C4-2B (cell line): ENCODE measurements at regions not wholly inside any gene's neighbourhood (a gene's known extent, or its start where the extent isn't known, plus 50 kb on each side); places are given as distances from the start of the nearest gene placed in this dataset.

Experiments used
- CTCF ChIP-seq: fragments of 450-650 bp; conservative IDR thresholded peaks from 2 replicates; pipeline ENCODE4 v1.5.1; 2017; ENCODE audit warnings: mild to moderate bottlenecking
- ZFX ChIP-seq: fragments of 450-650 bp; IDR thresholded peaks from 2 replicates; pipeline ENCODE4 v1.6.1; 2017

DNA sequence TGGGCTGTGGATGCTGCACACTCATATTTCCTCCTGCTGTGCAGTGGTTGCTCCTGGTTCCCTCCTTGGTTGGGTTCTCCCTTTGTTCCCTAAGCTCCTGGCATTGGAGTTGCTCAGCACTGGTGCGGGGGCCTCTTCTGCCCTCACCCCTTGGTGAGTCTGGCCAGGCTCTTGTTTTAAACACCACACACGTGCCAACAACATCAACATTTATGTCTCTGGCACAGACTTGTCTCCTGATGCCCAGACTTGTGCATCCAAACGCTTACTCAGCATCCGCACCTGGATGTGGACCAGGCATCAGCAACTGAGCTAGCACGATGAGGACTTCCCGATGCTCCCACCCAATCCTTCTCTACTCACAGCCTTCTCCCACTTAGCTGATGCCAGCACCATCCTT lies 627.6 kb downstream of the NPHP4 start:
- no peak for TF ChIP-seq CTCF
- TF ChIP-seq ZFX = no peak
